Upper lobe of right lung (tissue), 1 donor: ENCODE measurements at regions not wholly inside any gene's neighbourhood (a gene's known extent, or its start where the extent isn't known, plus 50 kb on each side); places are given as distances from the start of the nearest gene placed in this dataset.
"Not testable (repeated sequence)": the region's sequence is repeated elsewhere in the genome, so short reads cannot be mapped to it uniquely, and the experiment has no call there.

Source experiments
- ATAC-seq: fragments of 200-7000 bp; cut with Tn5 transposase; one replicate; pipeline ENCODE4 v1.9.1; 2020; ENCODE audit warnings: mild to moderate bottlenecking, moderate library complexity
- DNase-seq: peaks from one replicate; pipeline ENCODE4 v3.0.0-alpha.2; 2020
- H3K27ac ChIP-seq: fragments of 200-600 bp; one replicate; pipeline ENCODE4 v1.8.0; 2022
- H3K27me3 ChIP-seq: fragments of 200-600 bp; one replicate; pipeline ENCODE4 v1.8.0; 2022; ENCODE audit warnings: mild to moderate bottlenecking
- H3K36me3 ChIP-seq: fragments of 200-600 bp; one replicate; pipeline ENCODE4 v1.8.0; 2022
- H3K4me1 ChIP-seq: fragments of 200-600 bp; one replicate; pipeline ENCODE4 v1.8.0; 2022
- H3K4me3 ChIP-seq: fragments of 200-600 bp; one replicate; pipeline ENCODE4 v1.8.0; 2022; ENCODE audit warnings: mild to moderate bottlenecking
- H3K9me3 ChIP-seq: fragments of 200-600 bp; one replicate; pipeline ENCODE4 v1.8.0; 2022
- intact Hi-C: fragments of 100-400 bp; cut with DNase I; formaldehyde crosslinking; loops from one replicate; pipeline ENCODE4 v1.11.0; 2022
- TF ChIP-seq, protein P1 (sequence below): fragments of 200-600 bp; IDR thresholded peaks from one replicate; pipeline ENCODE4 v1.8.0; 2022; ENCODE audit warnings: antibody characterized with exemption
- donor health status: DM: no; HTN: yes; CAD: no; lungs with severe emphysema.

GRCh38 chr6:43885399-43886066 lies 115.5 kb downstream of the VEGFA start:
- no peak overlapping the region for H3K4me3 ChIP-seq
- H3K9me3 ChIP-seq = no peaks in the 10 kb centered on the region
- no peaks in the 10 kb centered on the region for H3K4me1 ChIP-seq
- H3K36me3 ChIP-seq = no peaks in the 10 kb centered on the region
- intact Hi-C loops = no loop called here
- no peak overlapping the region for H3K27ac ChIP-seq
- DNase-seq (peak; percentile 17), ATAC-seq (no peak)
- TF ChIP-seq, protein P1, sequence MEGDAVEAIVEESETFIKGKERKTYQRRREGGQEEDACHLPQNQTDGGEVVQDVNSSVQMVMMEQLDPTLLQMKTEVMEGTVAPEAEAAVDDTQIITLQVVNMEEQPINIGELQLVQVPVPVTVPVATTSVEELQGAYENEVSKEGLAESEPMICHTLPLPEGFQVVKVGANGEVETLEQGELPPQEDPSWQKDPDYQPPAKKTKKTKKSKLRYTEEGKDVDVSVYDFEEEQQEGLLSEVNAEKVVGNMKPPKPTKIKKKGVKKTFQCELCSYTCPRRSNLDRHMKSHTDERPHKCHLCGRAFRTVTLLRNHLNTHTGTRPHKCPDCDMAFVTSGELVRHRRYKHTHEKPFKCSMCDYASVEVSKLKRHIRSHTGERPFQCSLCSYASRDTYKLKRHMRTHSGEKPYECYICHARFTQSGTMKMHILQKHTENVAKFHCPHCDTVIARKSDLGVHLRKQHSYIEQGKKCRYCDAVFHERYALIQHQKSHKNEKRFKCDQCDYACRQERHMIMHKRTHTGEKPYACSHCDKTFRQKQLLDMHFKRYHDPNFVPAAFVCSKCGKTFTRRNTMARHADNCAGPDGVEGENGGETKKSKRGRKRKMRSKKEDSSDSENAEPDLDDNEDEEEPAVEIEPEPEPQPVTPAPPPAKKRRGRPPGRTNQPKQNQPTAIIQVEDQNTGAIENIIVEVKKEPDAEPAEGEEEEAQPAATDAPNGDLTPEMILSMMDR = no peak
- peaks cover 3% of the 10 kb centered on the region for H3K27me3 ChIP-seq

DNA sequence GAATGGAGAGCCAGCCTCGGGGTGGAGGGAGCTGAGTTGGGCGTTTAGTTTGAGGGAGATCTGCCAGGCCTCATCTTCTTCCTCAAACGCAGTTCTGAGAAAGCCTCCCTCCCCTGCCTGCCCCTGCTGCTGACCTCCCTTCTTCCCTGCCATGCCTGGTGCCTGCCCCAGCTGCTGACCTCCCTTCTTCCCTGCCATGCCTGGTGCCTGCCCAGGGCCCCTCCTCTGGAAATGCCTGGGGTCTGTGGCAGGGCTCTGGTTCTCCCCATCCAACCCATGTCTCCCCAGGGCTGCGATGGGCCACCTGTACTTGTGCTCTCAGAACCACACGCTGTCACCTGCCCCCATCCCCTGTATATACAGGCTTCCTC lies 114.6 kb downstream of the VEGFA start:
- TF ChIP-seq, protein P1 = no peak
- no peaks in the 10 kb centered on the region for H3K4me1 ChIP-seq
- no peaks in the 10 kb centered on the region for H3K27me3 ChIP-seq
- no peak overlapping the region for H3K4me3 ChIP-seq
- peak; percentile 30 for ATAC-seq
- no peaks in the 10 kb centered on the region for H3K9me3 ChIP-seq
- intact Hi-C loops = no loop called here
- DNase-seq = peak; percentile 46
- H3K27ac ChIP-seq = no peak overlapping the region
- no peaks in the 10 kb centered on the region for H3K36me3 ChIP-seq

- DNase-seq (peak; percentile 53), ATAC-seq (peak; percentile 41)
- no peaks in the 10 kb centered on the region for H3K4me1 ChIP-seq
- intact Hi-C loops = no loop called here
- no peak overlapping the region for H3K27ac ChIP-seq
- TF ChIP-seq, protein P1 = no peak
- no peak overlapping the region for H3K4me3 ChIP-seq
- no peaks in the 10 kb centered on the region for H3K9me3 ChIP-seq
- no peaks in the 10 kb centered on the region for H3K27me3 ChIP-seq
- H3K36me3 ChIP-seq = no peaks in the 10 kb centered on the region
Measured at GRCh38 chr6:43883847-43884651, 114.0 kb downstream of the VEGFA start.

GRCh38 chr6:43882690-43883448 lies 112.9 kb downstream of the VEGFA start:
- DNase-seq, H3K27me3 ChIP-seq, H3K4me1 ChIP-seq, ATAC-seq, intact Hi-C loops, H3K36me3 ChIP-seq, H3K27ac ChIP-seq, H3K9me3 ChIP-seq, H3K4me3 ChIP-seq: not testable (repeated sequence)

DNA sequence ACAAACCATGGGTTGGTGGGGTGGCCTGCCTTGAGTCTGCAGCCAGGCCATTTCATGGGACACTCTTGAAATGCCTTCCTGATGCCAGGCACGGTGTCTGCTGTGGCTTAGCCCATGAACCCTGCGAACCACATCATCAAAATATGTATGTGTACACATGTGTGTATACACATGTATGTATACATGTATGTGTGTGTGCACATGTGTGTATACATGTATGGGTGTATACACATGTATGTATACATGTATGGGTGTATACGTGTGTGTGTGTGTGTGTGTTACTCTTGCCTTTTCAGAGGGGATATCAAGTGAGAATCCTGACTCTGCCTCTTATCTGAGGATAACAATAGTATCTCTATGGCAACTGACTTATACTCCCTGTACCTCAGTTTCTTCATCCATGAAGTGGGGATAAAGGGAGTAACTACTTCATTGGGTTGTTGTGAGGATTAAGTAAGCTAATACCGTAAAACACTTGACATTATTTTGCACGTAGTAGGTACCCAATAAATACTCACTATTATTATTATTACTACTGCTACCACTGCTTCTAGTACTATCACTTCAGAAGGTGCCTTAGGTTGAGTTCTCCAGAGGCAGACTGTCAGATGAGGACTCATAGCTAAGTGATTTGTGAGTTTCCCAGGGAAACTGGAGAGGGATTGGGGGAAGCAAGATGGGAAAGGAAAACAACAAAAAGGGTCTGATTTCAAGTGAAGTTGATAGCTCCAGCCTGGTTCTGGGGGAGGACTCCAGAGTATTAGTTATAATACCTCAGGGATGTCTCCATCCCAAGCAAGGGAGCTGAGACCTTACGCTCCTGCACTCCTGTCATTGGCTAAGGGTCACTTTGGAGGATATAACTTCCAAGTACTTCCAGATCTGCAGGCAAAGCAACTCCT lies 110.5 kb downstream of the VEGFA start:
- Histone ChIP-seq H3K4me1 (no peaks in the 10 kb centered on the region), H3K27me3 (no peaks in the 10 kb centered on the region), H3K9me3 (no peaks in the 10 kb centered on the region), H3K27ac (no peak overlapping the region), H3K4me3 (no peak overlapping the region), H3K36me3 (no peaks in the 10 kb centered on the region)
- TF ChIP-seq, protein P1 = no peak
- intact Hi-C loops = no loop called here
- ATAC-seq = no peak
- no peak for DNase-seq
